Keratinocyte (primary cell): ENCODE measurements at regions not wholly inside any gene's neighbourhood (a gene's known extent, or its start where the extent isn't known, plus 50 kb on each side); places are given as distances from the start of the nearest gene placed in this dataset.

Experiments
- DNase-seq: peaks from one replicate; pipeline ENCODE4 v3.0.0-alpha.2; 2011; ENCODE audit warnings: low read depth, missing footprints, low spot score
- FAIRE-seq: peaks from 2 replicates; lab custom pipeline; 2011; peaks lifted over from hg19 to GRCh38; lab: Jason Lieb, UNC
- H2AFZ ChIP-seq: 2 replicates; pipeline ENCODE4 v1.6.0; 2012; ENCODE audit warnings: low read length, control low read depth, inconsistent platforms; ENCODE audit not compliant: control insufficient read depth
- H3K27ac ChIP-seq: 2 replicates; pipeline ENCODE4 v1.5.1; 2011; ENCODE audit warnings: low read length; ENCODE audit not compliant: control insufficient read depth, insufficient read depth
- H3K27me3 ChIP-seq: 3 replicates; pipeline ENCODE4 v1.6.0; 2011; ENCODE audit warnings: low read length; ENCODE audit not compliant: control insufficient read depth, insufficient read depth; ENCODE audit errors: extremely low read depth
- H3K36me3 ChIP-seq, 2 experiments: 2 replicates in 1 of 2; 3 replicates in 1 of 2; pipeline ENCODE4 v1.5.1; 2011; ENCODE audit warnings: low read length in 2 of 2, mild to moderate bottlenecking in 1 of 2; ENCODE audit not compliant: control insufficient read depth in 2 of 2, insufficient read depth in 2 of 2; ENCODE audit errors: extremely low read depth in 1 of 2
- H3K4me1 ChIP-seq: 3 replicates; pipeline ENCODE4 v1.5.1; 2011; ENCODE audit warnings: low read length; ENCODE audit not compliant: control insufficient read depth, insufficient read depth; ENCODE audit errors: extremely low read depth
- H3K4me2 ChIP-seq: 3 replicates; pipeline ENCODE4 v1.6.0; 2011; ENCODE audit warnings: low read depth, low read length; ENCODE audit not compliant: control insufficient read depth, insufficient read depth; ENCODE audit errors: extremely low read depth
- H3K4me3 ChIP-seq, 3 experiments: fragments of 200-600 bp in 1 of 3; sonication (generic) in 1 of 3; 2 replicates in 2 of 3; 3 replicates in 1 of 3; pipeline ENCODE4 v1.5.1; 2011 to 2016; ENCODE audit warnings: low read length in 3 of 3, mild to moderate bottlenecking in 3 of 3, control low read depth in 2 of 3, inconsistent platforms in 1 of 3, low read depth in 1 of 3, mixed read lengths in 1 of 3, mixed run types in 1 of 3, moderate library complexity in 1 of 3; ENCODE audit not compliant: control insufficient read depth in 2 of 3, insufficient read depth in 2 of 3; ENCODE audit errors: extremely low read depth in 1 of 3
- H3K79me2 ChIP-seq: 2 replicates; pipeline ENCODE4 v1.6.0; 2012; ENCODE audit warnings: low read length; ENCODE audit not compliant: control insufficient read depth, insufficient read depth
- H3K9ac ChIP-seq: 3 replicates; pipeline ENCODE4 v1.6.0; 2011; ENCODE audit warnings: low read length; ENCODE audit not compliant: control insufficient read depth, insufficient read depth; ENCODE audit errors: extremely low read depth
- H3K9me1 ChIP-seq: 3 replicates; pipeline ENCODE4 v1.6.0; 2011; ENCODE audit warnings: low read length; ENCODE audit not compliant: control insufficient read depth, insufficient read depth; ENCODE audit errors: extremely low read depth
- H3K9me3 ChIP-seq: 2 replicates; pipeline ENCODE4 v1.5.1; 2012; ENCODE audit warnings: low read depth, low read length; ENCODE audit not compliant: control insufficient read depth
- H4K20me1 ChIP-seq: 3 replicates; pipeline ENCODE4 v1.6.0; 2011; ENCODE audit warnings: low read length; ENCODE audit not compliant: control insufficient read depth, insufficient read depth; ENCODE audit errors: extremely low read depth
- EZH2 ChIP-seq: IDR thresholded peaks from one replicate; pipeline ENCODE4 v1.6.1; 2012; ENCODE audit warnings: inconsistent platforms, mild to moderate bottlenecking, low read length, moderate library complexity
- dilution Hi-C: fragments of 300-500 bp; cut with MboI; formaldehyde crosslinking; loops from one replicate; pipeline ENCODE4 v1.7.0; 2020; ENCODE audit warnings: low sequenced_read_pairs; ENCODE audit not compliant: extremely low pct_ligation_motif_present
- TF ChIP-seq, protein P1 (sequence below), 3 experiments: IDR thresholded peaks in 1 of 3; conservative IDR thresholded peaks in 1 of 3; optimal IDR thresholded peaks in 1 of 3; 2 replicates in 2 of 3; 3 replicates in 1 of 3; pipeline versions ENCODE3 to v1.5.1; 2011; ENCODE audit warnings: low read length in 3 of 3, mild to moderate bottlenecking in 3 of 3, moderate library complexity in 2 of 3, control low read depth in 1 of 3, inconsistent platforms in 1 of 3; ENCODE audit not compliant: insufficient read depth in 2 of 3; ENCODE audit errors: extremely low read depth in 1 of 3

DNA sequence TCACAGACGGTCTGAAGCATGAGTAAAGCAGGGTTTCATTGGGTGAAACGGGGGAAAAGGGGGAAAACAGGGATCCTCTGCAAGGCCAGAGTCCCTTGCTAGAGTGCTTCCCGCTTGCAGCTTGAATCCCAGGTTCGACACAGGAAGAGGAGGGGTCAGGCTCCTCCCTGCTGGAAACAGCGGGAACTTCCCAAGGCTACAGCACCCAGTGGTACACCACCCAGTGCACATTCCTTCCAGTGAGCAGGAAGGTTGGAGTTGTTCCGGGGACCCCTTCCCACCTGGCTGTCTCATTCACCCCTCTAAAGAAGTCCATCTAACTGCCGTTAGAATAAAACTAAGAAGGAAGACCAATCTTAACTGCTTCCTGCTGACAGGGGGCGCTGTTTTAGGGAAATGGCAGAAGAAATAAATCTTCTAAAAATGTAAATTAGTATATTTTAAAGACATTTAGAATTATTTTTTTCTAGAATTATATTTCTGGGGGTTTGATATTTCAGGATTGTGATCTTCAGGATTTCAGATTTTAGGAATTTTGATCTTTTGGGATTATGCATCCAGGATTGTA is 230.9 kb downstream of the RBM43 start:
- Histone ChIP-seq H3K36me3 (no peaks in the 10 kb centered on the region), H3K9me3 (no peaks in the 10 kb centered on the region), H3K4me1 (no peaks in the 10 kb centered on the region), H3K4me3 (no peak overlapping the region), H3K9ac (no peak overlapping the region), H3K79me2 (no peaks in the 10 kb centered on the region), H2AFZ (no peak overlapping the region), H3K4me2 (no peak overlapping the region), H3K27ac (no peak overlapping the region), H4K20me1 (no peaks in the 10 kb centered on the region), H3K9me1 (no peaks in the 10 kb centered on the region), H3K27me3 (no peaks in the 10 kb centered on the region)
- FAIRE-seq (no peak), DNase-seq (no peak)
- TF ChIP-seq, protein P1, sequence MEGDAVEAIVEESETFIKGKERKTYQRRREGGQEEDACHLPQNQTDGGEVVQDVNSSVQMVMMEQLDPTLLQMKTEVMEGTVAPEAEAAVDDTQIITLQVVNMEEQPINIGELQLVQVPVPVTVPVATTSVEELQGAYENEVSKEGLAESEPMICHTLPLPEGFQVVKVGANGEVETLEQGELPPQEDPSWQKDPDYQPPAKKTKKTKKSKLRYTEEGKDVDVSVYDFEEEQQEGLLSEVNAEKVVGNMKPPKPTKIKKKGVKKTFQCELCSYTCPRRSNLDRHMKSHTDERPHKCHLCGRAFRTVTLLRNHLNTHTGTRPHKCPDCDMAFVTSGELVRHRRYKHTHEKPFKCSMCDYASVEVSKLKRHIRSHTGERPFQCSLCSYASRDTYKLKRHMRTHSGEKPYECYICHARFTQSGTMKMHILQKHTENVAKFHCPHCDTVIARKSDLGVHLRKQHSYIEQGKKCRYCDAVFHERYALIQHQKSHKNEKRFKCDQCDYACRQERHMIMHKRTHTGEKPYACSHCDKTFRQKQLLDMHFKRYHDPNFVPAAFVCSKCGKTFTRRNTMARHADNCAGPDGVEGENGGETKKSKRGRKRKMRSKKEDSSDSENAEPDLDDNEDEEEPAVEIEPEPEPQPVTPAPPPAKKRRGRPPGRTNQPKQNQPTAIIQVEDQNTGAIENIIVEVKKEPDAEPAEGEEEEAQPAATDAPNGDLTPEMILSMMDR (optimal IDR thresholded peaks at IDR 0.05 in 1 of 3, IDR thresholded peaks at IDR 0.05 in 1 of 3, conservative IDR thresholded peaks at IDR 0.05 in 1 of 3; ENCODE audit: extremely low read depth in 1 of 3, insufficient read depth in 2 of 3, low read length in 3 of 3): peak in 2 of 3 experiments; percentile 8 to 17
- TF ChIP-seq EZH2: no peak
- dilution Hi-C loops: no loop called here

DNA sequence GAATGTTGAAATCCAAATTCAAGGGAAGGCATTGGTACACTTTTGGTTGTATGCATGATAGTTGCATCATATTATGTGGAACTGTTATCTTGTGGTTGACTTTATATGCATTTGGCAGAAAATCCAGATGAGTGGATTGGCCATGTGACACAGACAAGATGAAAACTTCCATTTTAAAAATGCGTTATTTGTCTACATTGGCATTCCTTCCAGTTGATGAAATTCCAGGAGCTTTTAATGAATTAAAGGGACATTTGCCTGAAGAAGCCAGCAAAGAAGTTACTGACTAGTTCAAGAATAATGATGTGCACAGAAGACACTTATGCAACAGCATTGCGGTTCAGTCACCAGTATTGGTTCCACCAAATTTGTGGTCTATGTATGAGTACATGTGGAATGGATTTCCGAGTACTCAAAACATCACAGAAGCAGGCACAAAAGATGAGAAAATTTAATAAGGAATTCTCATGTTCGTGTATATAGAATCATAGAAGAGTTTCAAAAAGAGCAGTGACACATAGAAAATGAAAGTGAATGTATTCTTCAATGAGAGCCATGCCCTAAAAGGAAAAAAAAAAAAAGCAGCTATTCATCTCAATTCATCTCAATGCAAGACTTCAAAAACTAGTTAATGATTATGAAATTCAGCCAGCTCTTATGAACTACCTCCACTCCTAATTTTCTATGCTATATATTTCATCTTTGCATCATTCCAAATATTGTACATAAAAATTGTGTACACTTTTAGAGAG is 232.1 kb downstream of the RBM43 start:
- dilution Hi-C loops: no loop called here
- Histone ChIP-seq H3K9ac (no peak overlapping the region), H4K20me1 (no peaks in the 10 kb centered on the region), H3K27ac (no peak overlapping the region), H3K4me2 (no peak overlapping the region), H3K4me3 (no peak overlapping the region), H3K79me2 (no peaks in the 10 kb centered on the region), H3K9me3 (no peaks in the 10 kb centered on the region), H3K9me1 (no peaks in the 10 kb centered on the region), H3K36me3 (no peaks in the 10 kb centered on the region), H3K27me3 (no peaks in the 10 kb centered on the region), H3K4me1 (no peaks in the 10 kb centered on the region), H2AFZ (no peak overlapping the region)
- FAIRE-seq (no peak), DNase-seq (no peak)
- TF ChIP-seq, protein P1 (optimal IDR thresholded peaks at IDR 0.05 in 1 of 3, IDR thresholded peaks at IDR 0.05 in 1 of 3, conservative IDR thresholded peaks at IDR 0.05 in 1 of 3; ENCODE audit: extremely low read depth in 1 of 3, insufficient read depth in 2 of 3, low read length in 3 of 3): no peak
- no peak for TF ChIP-seq EZH2
